GM12891 (cell line): ENCODE measurements at regions not wholly inside any gene's neighbourhood (a gene's known extent, or its start where the extent isn't known, plus 50 kb on each side); places are given as distances from the start of the nearest gene placed in this dataset.

ENCODE experiments used
- PAX5 ChIP-seq: IDR thresholded peaks from 2 replicates; pipeline ENCODE4 v1.6.1; 2011; ENCODE audit warnings: low read length, moderate library complexity, mild to moderate bottlenecking; ENCODE audit not compliant: insufficient read depth, severe bottlenecking
- POLR2A ChIP-seq: IDR thresholded peaks from 2 replicates; pipeline ENCODE4 v1.6.1; 2011; ENCODE audit warnings: low read depth, low read length, control low read depth
- POLR2AphosphoS5 ChIP-seq: IDR thresholded peaks from 2 replicates; pipeline ENCODE4 v1.6.1; 2011; ENCODE audit warnings: low read depth, low read length, control low read depth
- POU2F2 ChIP-seq: IDR thresholded peaks from 2 replicates; pipeline ENCODE4 v1.6.1; 2011; ENCODE audit warnings: low read depth, mild to moderate bottlenecking, control low read depth, low read length, moderate library complexity
- SPI1 ChIP-seq: IDR thresholded peaks from 2 replicates; pipeline ENCODE4 v1.6.1; 2011; ENCODE audit warnings: low read depth, low read length, control low read depth
- TAF1 ChIP-seq: IDR thresholded peaks from 2 replicates; pipeline ENCODE4 v1.6.1; 2011; ENCODE audit warnings: low read depth, low read length, control low read depth

DNA sequence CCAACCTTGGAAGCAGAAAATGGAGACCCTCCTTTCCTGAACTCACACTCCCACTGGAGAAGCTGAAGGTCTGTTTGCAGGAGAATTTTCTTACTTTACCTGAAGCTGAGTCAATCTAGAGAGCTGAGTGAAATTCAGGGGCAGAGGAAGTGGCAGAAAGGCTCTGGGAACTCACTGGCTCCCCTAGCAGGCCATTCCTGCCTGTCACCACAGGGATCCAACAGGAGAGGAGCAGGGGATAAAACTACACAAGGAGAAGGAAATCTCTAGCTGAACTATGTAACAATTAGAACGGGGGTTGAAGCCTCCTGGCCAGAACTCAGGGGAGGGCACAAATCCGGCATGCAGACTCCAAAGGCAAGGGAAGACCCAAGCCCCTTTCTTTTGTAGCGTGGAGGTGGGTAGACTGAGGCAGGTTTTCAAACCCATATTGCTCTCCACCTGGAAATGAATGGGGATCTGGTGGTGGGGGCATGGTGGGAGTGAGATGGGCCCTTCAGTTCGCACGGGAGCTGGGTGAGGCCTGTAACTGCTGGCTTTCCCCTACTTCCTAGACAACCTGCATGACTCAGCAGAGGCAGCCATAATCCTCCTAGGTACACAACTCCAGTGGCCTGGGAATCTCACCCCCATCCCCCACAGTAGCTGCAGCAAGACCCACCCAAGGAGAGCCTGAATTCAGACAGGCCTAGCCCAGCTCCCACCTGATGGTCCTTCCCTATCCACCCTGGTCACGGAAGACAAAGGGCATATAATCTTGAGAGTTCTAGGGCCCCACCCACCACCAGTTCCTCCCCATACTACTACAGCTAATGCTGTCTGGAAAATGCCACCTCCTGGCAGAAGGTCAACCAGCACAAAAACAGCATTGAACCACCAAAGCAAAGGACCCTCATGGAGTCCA lies 158.1 kb downstream of the LTN1 start:
- TF ChIP-seq POLR2AphosphoS5: no peak
- no peak for TF ChIP-seq SPI1
- TF ChIP-seq POLR2A: no peak
- no peak for TF ChIP-seq TAF1
- TF ChIP-seq POU2F2: no peak
- TF ChIP-seq PAX5: no peak
